ENCODE measurements at regions not wholly inside any gene's neighbourhood (a gene's known extent, or its start where the extent isn't known, plus 50 kb on each side); places are given as distances from the start of the nearest gene placed in this dataset.

DNA sequence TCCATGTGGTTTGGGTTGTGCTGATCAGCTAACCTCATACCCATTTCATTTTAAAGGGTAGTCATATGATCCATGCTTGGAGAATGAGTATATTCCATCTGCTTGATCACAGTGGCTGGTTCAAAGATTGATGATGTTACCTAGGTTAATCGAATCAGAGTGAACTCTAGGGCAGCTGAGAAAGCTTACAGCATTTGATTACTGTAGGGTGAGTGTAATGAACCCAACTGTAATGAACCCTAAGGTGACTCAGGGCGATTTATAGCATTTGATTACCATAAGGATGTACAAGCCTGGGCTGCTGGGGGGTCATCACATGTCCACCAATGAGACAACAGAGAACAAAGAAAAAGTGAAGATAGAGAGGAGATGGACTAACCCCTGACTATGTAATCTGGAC is 523.1 kb downstream of the ADRA2A start:
- TF ChIP-seq POLR2AphosphoS5 (IDR thresholded peaks at IDR 0.05): no peak
- TF ChIP-seq CTCF (IDR thresholded peaks at IDR 0.05): no peak
- no peak for TF ChIP-seq POLR2A (IDR thresholded peaks at IDR 0.05)
